HG02981 (cell line): ENCODE measurements at regions not wholly inside any gene's neighbourhood (a gene's known extent, or its start where the extent isn't known, plus 50 kb on each side); places are given as distances from the start of the nearest gene placed in this dataset.

Experiments used
- ATAC-seq: cut with Tn5 transposase; IDR thresholded peaks from one replicate; pipeline ENCODE4 v1.9.1; 2021; ENCODE audit warnings: mild to moderate bottlenecking, moderate library complexity; ENCODE audit not compliant: unreplicated experiment

DNA sequence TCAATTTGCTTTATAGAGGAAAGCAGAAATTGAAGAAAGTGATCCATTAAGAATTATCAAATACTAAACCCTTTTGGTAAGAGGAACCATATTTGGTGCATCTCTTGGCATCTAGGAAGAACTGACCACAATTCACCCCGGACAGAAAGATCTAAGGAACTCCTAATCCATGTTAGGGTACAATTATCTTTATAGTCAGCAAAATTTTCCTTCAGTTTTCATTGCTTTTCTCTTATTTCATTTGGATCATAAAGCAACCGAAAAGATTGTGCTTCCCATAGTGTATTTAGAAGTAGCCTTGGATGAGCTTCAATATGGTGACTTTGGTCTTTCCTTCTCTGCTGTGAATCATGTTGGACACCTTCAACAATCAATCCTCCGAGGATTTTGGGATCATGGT, 50.1 kb upstream of the IGFBP5 start:
- no peak for ATAC-seq
